HEK293 (cell line): ENCODE measurements at regions not wholly inside any gene's neighbourhood (a gene's known extent, or its start where the extent isn't known, plus 50 kb on each side); places are given as distances from the start of the nearest gene placed in this dataset.

Experiments
- CTCF ChIA-PET: fragments of 350-600 bp; formaldehyde crosslinking; extraction: SDS; loops from one replicate; lab custom pipeline; 2021; ENCODE audit warnings: antibody characterized with exemption; lab: Yijun Ruan, JAX
- POLR2A ChIA-PET: fragments of 300-600 bp; formaldehyde crosslinking; extraction: SDS; loops from one replicate; lab custom pipeline; 2020; ENCODE audit warnings: antibody characterized with exemption, inconsistent platforms; lab: Yijun Ruan, JAX
- H3K27ac ChIP-seq: fragments of 200-500 bp; sonication (Bioruptor generic); 2 replicates; pipeline ENCODE4 v1.5.1; 2014; ENCODE audit warnings: low read depth, low read length, control low read depth, inconsistent platforms; ENCODE audit errors: extremely low read depth
- H3K36me3 ChIP-seq, 2 experiments: fragments of 200-500 bp in 1 of 2; sonication (Bioruptor generic) in 1 of 2; 1 replicate in 1 of 2; 2 replicates in 1 of 2; pipeline ENCODE4 v1.5.1; 2014 to 2017; ENCODE audit warnings: inconsistent platforms in 2 of 2, low read length in 2 of 2; ENCODE audit not compliant: control insufficient read depth in 2 of 2, insufficient read depth in 1 of 2
- H3K4me1 ChIP-seq: fragments of 200-500 bp; sonication (Bioruptor generic); 2 replicates; pipeline ENCODE4 v1.5.1; 2014; ENCODE audit warnings: mild to moderate bottlenecking, low read length, inconsistent platforms; ENCODE audit not compliant: control insufficient read depth, insufficient read depth
- H3K4me3 ChIP-seq: 2 replicates; pipeline ENCODE4 v1.5.1; 2011; ENCODE audit warnings: low read depth, mild to moderate bottlenecking, control low read depth, low read length, moderate library complexity
- H3K9me3 ChIP-seq: fragments of 200-500 bp; sonication (Bioruptor generic); 2 replicates; pipeline ENCODE4 v1.5.1; 2014; ENCODE audit warnings: low read depth, low read length, inconsistent platforms; ENCODE audit not compliant: control insufficient read depth, insufficient read depth
- ATF2 ChIP-seq: fragments of 450-650 bp; formaldehyde crosslinking; IDR thresholded peaks from 2 replicates; pipeline ENCODE4 v1.5.1; 2016; ENCODE audit warnings: missing biosample characterization, missing genetic modification characterization, low read depth
- KLF1 ChIP-seq: fragments of 450-650 bp; formaldehyde crosslinking; IDR thresholded peaks from 2 replicates; pipeline ENCODE4 v1.5.1; 2016; ENCODE audit warnings: missing biosample characterization, missing genetic modification characterization
- MZF1 ChIP-seq: fragments of 450-650 bp; formaldehyde crosslinking; IDR thresholded peaks from 2 replicates; pipeline ENCODE4 v1.5.1; 2017; ENCODE audit warnings: missing biosample characterization, missing genetic modification characterization, borderline replicate concordance
- ZBTB17 ChIP-seq: fragments of 450-650 bp; formaldehyde crosslinking; IDR thresholded peaks from 2 replicates; pipeline ENCODE4 v1.5.1; 2016; ENCODE audit warnings: missing biosample characterization, missing genetic modification characterization
- ZBTB26 ChIP-seq: fragments of 450-650 bp; formaldehyde crosslinking; optimal IDR thresholded peaks from 2 replicates; pipeline ENCODE3; 2016; ENCODE audit warnings: missing biosample characterization, mild to moderate bottlenecking, missing genetic modification characterization
- ZBTB6 ChIP-seq: fragments of 450-650 bp; formaldehyde crosslinking; IDR thresholded peaks from 2 replicates; pipeline ENCODE4 v1.5.1; 2017; ENCODE audit warnings: missing biosample characterization, missing genetic modification characterization
- ZFP37 ChIP-seq: fragments of 450-650 bp; formaldehyde crosslinking; IDR thresholded peaks from 2 replicates; pipeline ENCODE4 v1.5.1; 2016; ENCODE audit warnings: missing biosample characterization, missing genetic modification characterization
- ZNF133 ChIP-seq: fragments of 450-650 bp; formaldehyde crosslinking; IDR thresholded peaks from 2 replicates; pipeline ENCODE4 v1.5.1; 2016; ENCODE audit warnings: missing biosample characterization, missing genetic modification characterization
- ZNF146 ChIP-seq: fragments of 450-650 bp; formaldehyde crosslinking; IDR thresholded peaks from 2 replicates; pipeline ENCODE4 v1.5.1; 2016; ENCODE audit warnings: missing biosample characterization, missing genetic modification characterization
- ZNF155 ChIP-seq: fragments of 450-650 bp; formaldehyde crosslinking; IDR thresholded peaks from 2 replicates; pipeline ENCODE4 v1.5.1; 2016; ENCODE audit warnings: missing biosample characterization, missing genetic modification characterization
- ZNF174 ChIP-seq: fragments of 450-650 bp; formaldehyde crosslinking; IDR thresholded peaks from 2 replicates; pipeline ENCODE4 v1.5.0; 2017; ENCODE audit warnings: missing biosample characterization, mild to moderate bottlenecking, missing genetic modification characterization
- ZNF202 ChIP-seq: fragments of 450-650 bp; formaldehyde crosslinking; IDR thresholded peaks from 2 replicates; pipeline ENCODE4 v1.5.1; 2016; ENCODE audit warnings: missing biosample characterization, missing genetic modification characterization, borderline replicate concordance
- ZNF221 ChIP-seq: fragments of 450-650 bp; formaldehyde crosslinking; IDR thresholded peaks from 2 replicates; pipeline ENCODE4 v1.5.1; 2017; ENCODE audit warnings: missing biosample characterization, missing genetic modification characterization, borderline replicate concordance
- ZNF280C ChIP-seq: fragments of 450-650 bp; formaldehyde crosslinking; IDR thresholded peaks from 2 replicates; pipeline ENCODE4 v1.5.1; 2016; ENCODE audit warnings: missing biosample characterization, missing genetic modification characterization
- ZNF501 ChIP-seq: fragments of 450-650 bp; formaldehyde crosslinking; IDR thresholded peaks from 2 replicates; pipeline ENCODE4 v1.5.1; 2016; ENCODE audit warnings: missing biosample characterization, missing genetic modification characterization
- ZSCAN30 ChIP-seq: fragments of 450-650 bp; IDR thresholded peaks from 2 replicates; pipeline ENCODE4 v1.5.1; 2018; ENCODE audit warnings: missing biosample characterization, mild to moderate bottlenecking, missing genetic modification characterization, moderate library complexity
- TF ChIP-seq, protein P1 (sequence below): fragments of 450-650 bp; formaldehyde crosslinking; IDR thresholded peaks from 2 replicates; pipeline ENCODE4 v1.5.1; 2016; ENCODE audit warnings: missing biosample characterization, missing genetic modification characterization

DNA sequence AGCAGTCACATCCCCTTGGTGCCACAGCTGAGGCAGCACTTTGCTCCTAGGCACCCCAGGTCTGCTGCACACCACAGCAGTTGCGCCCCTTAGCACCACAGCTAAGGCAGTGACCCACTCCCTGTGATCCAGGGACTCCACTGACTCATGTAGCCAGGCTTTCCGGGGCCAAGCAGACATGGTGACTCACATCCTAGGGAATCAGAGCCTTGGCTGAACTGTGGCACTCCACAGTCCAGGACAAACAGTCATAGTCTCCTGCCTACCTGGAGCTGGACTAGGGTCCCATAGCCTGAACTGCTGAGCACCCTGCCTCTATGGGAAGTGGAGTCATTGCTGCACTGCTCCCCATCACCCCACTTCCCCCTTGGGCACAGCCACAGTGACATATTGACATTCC, 338.7 kb downstream of the NPR3 start (continued):
- TF ChIP-seq ZBTB6 (tag by site-specific recombination) (no peak), ZNF133 (tag by site-specific recombination) (no peak), ZBTB17 (tag by site-specific recombination) (no peak)

DNA sequence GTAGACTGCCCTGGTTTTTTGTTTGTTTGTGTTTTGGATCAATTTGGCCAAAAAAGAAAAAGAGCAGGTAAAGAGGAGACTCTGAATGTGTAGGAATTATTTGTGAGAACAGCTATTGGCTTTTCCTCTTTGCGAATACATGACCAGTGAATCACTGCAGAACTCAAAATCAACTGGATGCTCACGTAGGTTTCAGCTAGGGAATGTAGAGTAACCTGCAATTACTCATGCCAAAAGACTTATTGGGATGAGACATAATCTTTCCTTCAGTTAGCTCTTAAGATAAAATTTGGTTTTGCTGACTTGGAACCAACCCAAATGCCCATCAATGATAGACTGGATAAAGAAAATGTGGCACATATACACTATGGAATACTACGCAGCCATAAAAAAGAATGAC, 348.0 kb downstream of the NPR3 start:
- Histone ChIP-seq H3K27ac (no peak overlapping the region), H3K4me3 (no peak overlapping the region), H3K36me3 (no peaks in the 10 kb centered on the region), H3K9me3 (no peaks in the 10 kb centered on the region), H3K4me1 (no peaks in the 10 kb centered on the region)
- ChIA-PET CTCF (no interaction called here), POLR2A (no interaction called here)
- no peak for TF ChIP-seq ZSCAN30 (tag by site-specific recombination)
- 0 out of 2 replicates have a peak, but pooled peaks have one; percentile 6 for TF ChIP-seq ZNF146

DNA sequence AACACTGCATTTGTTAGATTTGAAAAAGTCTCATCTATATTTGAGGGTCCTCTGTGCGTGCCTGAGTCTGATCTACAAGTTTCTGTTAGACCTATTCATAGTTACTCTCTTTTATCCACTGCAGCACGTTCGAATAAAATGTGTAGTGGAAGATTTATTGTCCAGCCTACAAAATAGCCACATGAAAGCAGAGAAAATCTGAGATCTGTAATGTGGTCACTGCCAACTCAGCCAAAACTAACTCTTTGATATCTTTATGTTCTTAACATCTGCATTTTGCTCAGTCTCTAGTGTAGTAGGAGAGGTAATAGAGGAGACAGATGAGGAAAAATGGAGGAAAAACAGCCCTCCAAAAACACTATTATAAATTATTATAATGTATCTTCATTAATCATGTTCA, 354.0 kb downstream of the NPR3 start:
- no peak for TF ChIP-seq ATF2
- no peak for TF ChIP-seq KLF1
- no peak for TF ChIP-seq ZNF155 (tag by site-specific recombination)
- no peak for TF ChIP-seq ZNF174 (tag by site-specific recombination)
- TF ChIP-seq ZNF501 (tag by site-specific recombination) = no peak
- no peak for TF ChIP-seq ZNF202 (tag by site-specific recombination)
- TF ChIP-seq MZF1 (tag by site-specific recombination) = no peak
- no peak for TF ChIP-seq ZNF221 (tag by site-specific recombination)
- Histone ChIP-seq H3K4me1 (no peaks in the 10 kb centered on the region), H3K4me3 (no peak overlapping the region), H3K36me3 (no peaks in the 10 kb centered on the region), H3K9me3 (no peaks in the 10 kb centered on the region), H3K27ac (no peak overlapping the region)
- ChIA-PET POLR2A (no interaction called here), CTCF (interaction anchor here (0.6 kb wide), 1 partner anchor 136 kb away, joined by 3 read pairs; no protein-coding TSS in a partner anchor)

DNA sequence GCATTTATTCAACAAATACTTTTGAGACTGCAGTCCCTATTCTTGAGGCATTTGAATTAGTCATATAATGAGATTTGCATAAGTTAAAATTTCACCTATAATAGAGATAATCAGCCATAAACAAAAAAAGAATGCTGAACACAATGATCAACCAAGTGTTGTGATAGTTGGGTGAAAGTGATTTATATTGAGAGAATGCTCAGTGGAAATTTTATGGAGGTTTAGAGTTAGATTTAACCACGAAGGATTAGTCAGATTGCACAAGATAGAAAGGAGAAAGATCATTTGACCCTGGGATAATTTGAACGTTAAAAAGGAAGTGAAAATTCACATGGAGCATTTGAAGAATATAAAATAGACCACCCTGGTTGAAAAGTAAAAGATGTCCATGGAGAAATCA, 356.2 kb downstream of the NPR3 start:
- H3K4me3 ChIP-seq = no peak overlapping the region
- H3K36me3 ChIP-seq = no peaks in the 10 kb centered on the region
- no peaks in the 10 kb centered on the region for H3K9me3 ChIP-seq
- TF ChIP-seq, protein P1, sequence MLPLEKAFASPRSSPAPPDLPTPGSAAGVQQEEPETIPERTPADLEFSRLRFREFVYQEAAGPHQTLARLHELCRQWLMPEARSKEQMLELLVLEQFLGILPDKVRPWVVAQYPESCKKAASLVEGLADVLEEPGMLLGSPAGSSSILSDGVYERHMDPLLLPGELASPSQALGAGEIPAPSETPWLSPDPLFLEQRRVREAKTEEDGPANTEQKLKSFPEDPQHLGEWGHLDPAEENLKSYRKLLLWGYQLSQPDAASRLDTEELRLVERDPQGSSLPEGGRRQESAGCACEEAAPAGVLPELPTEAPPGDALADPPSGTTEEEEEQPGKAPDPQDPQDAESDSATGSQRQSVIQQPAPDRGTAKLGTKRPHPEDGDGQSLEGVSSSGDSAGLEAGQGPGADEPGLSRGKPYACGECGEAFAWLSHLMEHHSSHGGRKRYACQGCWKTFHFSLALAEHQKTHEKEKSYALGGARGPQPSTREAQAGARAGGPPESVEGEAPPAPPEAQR (tag by site-specific recombination) = no peak
- no peak for TF ChIP-seq ZBTB26
- TF ChIP-seq ZFP37 (tag by site-specific recombination) = no peak
- TF ChIP-seq ZNF280C (tag by site-specific recombination) = no peak
- no peaks in the 10 kb centered on the region for H3K4me1 ChIP-seq
- CTCF ChIA-PET = no interaction called here
- POLR2A ChIA-PET = no interaction called here
- H3K27ac ChIP-seq = no peak overlapping the region
